ENCODE measurements at regions not wholly inside any gene's neighbourhood (a gene's known extent, or its start where the extent isn't known, plus 50 kb on each side); places are given as distances from the start of the nearest gene placed in this dataset.

DNA sequence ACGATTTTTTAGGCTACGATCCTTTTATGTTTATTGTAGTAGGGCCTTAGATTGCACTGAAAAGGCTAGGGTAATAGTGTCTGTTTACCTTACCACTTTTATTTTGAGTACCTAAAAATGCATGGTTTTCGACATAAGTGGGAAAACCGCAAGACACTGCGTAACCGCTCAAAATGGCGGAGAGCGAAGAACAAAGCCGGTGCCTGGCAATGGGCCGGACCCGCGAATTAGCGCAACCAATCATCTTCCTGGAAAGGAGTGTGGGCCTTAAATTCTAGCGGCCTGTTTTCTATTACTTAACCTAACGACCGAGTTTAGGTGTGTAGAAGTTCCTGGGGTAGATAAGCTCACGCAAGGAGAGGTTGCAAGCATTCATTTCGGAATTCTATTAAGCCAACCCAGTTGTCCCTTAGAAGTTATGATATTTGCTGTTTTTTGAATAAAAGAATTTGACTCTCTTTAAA, 118.0 kb downstream of the HFE start:
- H3K4me3 ChIP-seq (ENCODE audit: control insufficient read depth, low read depth, low read length), result peak overlapping the region; percentile 75
- TF ChIP-seq, protein P1, sequence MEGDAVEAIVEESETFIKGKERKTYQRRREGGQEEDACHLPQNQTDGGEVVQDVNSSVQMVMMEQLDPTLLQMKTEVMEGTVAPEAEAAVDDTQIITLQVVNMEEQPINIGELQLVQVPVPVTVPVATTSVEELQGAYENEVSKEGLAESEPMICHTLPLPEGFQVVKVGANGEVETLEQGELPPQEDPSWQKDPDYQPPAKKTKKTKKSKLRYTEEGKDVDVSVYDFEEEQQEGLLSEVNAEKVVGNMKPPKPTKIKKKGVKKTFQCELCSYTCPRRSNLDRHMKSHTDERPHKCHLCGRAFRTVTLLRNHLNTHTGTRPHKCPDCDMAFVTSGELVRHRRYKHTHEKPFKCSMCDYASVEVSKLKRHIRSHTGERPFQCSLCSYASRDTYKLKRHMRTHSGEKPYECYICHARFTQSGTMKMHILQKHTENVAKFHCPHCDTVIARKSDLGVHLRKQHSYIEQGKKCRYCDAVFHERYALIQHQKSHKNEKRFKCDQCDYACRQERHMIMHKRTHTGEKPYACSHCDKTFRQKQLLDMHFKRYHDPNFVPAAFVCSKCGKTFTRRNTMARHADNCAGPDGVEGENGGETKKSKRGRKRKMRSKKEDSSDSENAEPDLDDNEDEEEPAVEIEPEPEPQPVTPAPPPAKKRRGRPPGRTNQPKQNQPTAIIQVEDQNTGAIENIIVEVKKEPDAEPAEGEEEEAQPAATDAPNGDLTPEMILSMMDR (IDR thresholded peaks at IDR 0.05; ENCODE audit: control insufficient read depth, insufficient read depth, low read depth, low read length, missing control alignments), result no peak
- no peak for DNase-seq (ENCODE audit: low read depth)

DNA sequence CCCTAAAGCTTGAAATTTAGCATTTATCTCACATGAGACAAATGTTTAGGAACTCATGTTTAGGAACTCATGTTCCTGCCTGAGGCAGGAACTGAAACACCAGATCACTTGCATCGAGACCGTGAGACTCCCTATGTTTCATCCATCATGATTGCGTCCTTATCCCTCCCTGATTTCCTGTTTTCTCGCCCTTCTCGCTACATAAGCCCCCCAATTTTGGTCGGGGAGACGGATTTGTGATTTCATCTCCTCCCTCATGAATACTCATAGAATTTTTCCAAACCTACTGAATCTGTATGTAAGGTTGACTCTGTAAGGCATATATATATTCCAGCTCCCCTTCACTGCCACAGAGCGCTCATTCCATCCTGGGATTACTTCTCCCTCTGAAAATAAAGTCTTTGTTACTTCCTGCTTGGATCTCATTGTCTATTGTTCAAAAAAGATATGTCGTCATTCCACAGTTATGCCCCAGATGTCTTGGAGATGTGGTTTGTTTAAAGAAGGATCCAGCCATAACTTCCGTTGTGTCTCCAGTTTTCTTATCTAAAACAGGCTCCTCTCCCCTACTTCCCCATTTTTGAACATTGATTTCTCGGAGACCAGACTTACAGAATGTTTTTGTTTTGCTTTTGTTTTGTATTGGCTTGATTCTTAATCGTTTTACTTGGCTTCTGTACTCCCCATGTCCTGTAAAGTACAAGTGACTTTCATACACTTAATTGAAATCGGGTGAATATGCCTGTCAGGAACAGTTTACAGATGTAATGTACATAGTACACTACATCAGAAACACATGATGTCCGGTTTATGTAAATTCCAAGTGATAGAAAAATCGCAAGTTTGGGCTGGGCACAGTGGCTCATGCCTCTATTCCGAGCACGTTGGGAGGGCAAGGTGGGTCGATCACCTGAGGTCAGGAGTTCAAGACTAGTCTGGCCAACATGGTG, 118.7 kb downstream of the HFE start:
- no peak for DNase-seq (ENCODE audit: low read depth)
- TF ChIP-seq, protein P1 (IDR thresholded peaks at IDR 0.05; ENCODE audit: control insufficient read depth, insufficient read depth, low read depth, low read length, missing control alignments), result no peak
- H3K4me3 ChIP-seq (ENCODE audit: control insufficient read depth, low read depth, low read length), result peak overlapping the region; percentile 75

DNA sequence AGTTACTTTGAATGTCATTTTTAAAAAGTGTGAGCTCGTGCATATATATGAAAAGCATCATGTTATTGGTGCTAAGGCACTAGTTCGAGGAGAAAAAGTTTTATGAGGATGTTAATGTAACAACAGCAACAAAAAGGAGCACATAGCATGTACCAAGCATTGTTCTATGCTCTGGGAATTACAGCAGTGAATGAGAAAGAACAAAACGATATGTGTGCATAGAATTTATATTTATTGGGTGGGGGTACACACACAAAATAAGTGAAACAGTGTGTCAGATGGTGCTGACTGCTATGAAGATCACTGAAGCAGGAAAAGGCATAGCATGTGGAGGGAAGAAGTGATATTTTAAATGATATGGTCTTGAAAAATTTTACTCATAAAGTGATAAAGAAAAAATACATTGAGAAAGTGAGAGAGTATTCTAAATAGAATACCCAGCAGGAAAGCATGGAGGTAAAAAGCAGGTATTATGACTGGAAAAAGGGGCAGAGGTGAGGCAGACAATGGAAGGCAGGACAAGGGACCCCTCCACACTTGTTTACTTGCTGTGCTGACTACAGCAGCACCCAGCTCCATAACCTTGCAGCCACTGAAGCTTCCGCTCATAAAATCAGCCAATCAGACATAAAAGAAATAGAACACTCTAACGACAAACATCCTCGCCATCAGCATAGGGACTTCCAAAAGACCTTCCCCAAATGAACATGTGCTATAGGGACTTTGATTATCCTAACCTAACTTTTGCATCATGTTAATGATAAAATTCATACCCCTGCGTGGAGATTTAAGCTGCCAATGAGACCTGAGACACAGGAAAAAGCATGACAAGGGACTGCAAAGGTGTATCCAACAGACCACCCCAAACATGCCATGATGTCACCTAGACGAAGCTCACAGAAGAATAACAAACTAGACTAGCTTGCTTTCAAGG, 119.9 kb downstream of the HFE start:
- TF ChIP-seq, protein P1 (IDR thresholded peaks at IDR 0.05; ENCODE audit: control insufficient read depth, insufficient read depth, low read depth, low read length, missing control alignments), result no peak
- no peak overlapping the region for H3K4me3 ChIP-seq (ENCODE audit: control insufficient read depth, low read depth, low read length)
- no peak for DNase-seq (ENCODE audit: low read depth)

DNA sequence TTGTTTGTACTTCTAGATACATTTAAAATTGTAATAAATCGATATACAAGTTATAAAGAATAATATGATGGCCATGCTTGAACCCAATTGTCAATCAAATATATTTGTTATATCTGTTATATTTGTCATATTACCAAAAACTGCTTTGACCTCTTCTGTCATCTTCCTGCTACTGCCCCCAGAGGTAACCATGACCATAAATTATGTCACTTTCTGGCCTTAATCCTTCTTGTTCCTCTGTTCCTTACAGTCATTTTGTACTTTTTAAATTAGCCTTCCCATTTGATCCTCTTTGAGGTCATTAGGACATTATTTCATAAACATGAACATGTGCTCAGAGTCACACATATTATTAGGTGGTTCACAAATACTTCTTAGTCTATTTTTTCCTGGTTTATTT, 124.7 kb downstream of the HFE start:
- TF ChIP-seq, protein P1 (IDR thresholded peaks at IDR 0.05; ENCODE audit: control insufficient read depth, insufficient read depth, low read depth, low read length, missing control alignments), result no peak

DNA sequence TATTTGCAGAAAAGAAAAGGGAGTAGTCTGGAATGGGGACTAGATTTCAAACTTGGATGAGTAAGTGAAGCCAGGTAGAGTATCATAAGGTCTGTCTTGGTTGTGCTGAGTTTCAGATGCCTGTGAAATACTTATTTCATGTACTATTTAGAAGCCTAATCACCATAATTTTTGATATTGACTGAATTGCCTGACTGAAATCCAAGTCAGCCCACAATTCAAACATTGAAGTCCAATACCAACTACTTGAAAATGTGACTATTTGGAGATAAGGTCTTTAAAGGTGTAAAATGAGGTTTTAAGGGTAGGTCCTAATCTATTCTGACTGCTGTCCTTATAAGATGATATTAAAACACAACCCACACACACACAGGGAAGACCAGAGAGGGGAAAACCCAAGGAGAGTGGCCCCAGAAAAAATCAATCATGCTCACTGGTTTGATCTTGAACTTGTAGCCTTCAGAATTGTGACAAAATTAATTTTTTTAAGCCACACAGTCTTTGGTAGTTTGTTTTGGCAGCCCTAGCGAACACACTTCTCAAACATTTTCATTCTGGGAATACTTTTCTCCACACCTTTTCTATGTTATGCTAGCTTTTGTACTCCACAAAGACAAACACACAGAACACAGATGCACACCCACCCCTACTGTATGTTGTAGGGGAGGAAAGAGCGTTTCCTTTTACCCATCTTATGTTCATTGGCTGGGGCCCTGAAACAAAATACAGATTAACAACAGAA, 126.3 kb downstream of the HFE start:
- TF ChIP-seq, protein P1 (IDR thresholded peaks at IDR 0.05; ENCODE audit: control insufficient read depth, insufficient read depth, low read depth, low read length, missing control alignments), result no peak
- no peak overlapping the region for H3K4me3 ChIP-seq (ENCODE audit: control insufficient read depth, low read depth, low read length)
- no peak for DNase-seq (ENCODE audit: low read depth)

More for the DNA sequence above, 124.7 kb downstream of the HFE start:
- no peak overlapping the region for H3K4me3 ChIP-seq (ENCODE audit: control insufficient read depth, low read depth, low read length)
- DNase-seq (ENCODE audit: low read depth), result no peak
